Ovary (tissue), 7 donors: ENCODE measurements at regions not wholly inside any gene's neighbourhood (a gene's known extent, or its start where the extent isn't known, plus 50 kb on each side); places are given as distances from the start of the nearest gene placed in this dataset.

Experiments
- DNase-seq, 5 donors: peaks; one replicate each; pipeline ENCODE4 v3.0.0-alpha.2; 2019 to 2020
- H3K27ac ChIP-seq, 2 donors: fragments of 200-600 bp; one replicate each; pipeline versions ENCODE4 v1.5.1 to v1.8.0; 2019 to 2022
- H3K27me3 ChIP-seq: fragments of 200-600 bp; one replicate; pipeline ENCODE4 v1.8.0; 2022
- H3K36me3 ChIP-seq: fragments of 200-600 bp; sonication (generic); one replicate; pipeline ENCODE4 v1.5.1; 2019
- H3K4me1 ChIP-seq: one replicate; pipeline ENCODE4 v1.8.1; 2013; ENCODE audit warnings: mild to moderate bottlenecking, moderate library complexity; ENCODE audit not compliant: insufficient read depth
- H3K4me3 ChIP-seq: fragments of 200-600 bp; sonication (generic); one replicate; pipeline ENCODE4 v1.5.1; 2017
- H3K9me3 ChIP-seq, 2 donors: fragments of 200-600 bp in 1 of 2; sonication (generic) in 1 of 2; one replicate each; pipeline versions ENCODE4 v1.5.1 to v1.8.1; 2013 to 2019; ENCODE audit warnings: mild to moderate bottlenecking in 1 of 2, moderate library complexity in 1 of 2
- CTCF ChIP-seq, 3 donors: fragments of 450-650 bp in 2 of 3; fragments of 200-600 bp in 1 of 3; IDR thresholded peaks; one replicate each; pipeline versions ENCODE4 v1.5.1 to v1.8.0; 2016 to 2022; ENCODE audit warnings: antibody characterized with exemption in 3 of 3, mild to moderate bottlenecking in 1 of 3
- EP300 ChIP-seq: sonication (generic); formaldehyde crosslinking; IDR thresholded peaks from one replicate; pipeline ENCODE4 v1.6.1; 2017; ENCODE audit warnings: antibody characterized with exemption
- POLR2A ChIP-seq: fragments of 450-650 bp; IDR thresholded peaks from one replicate; pipeline ENCODE4 v1.6.1; 2017; ENCODE audit warnings: antibody characterized with exemption, mild to moderate bottlenecking, moderate library complexity
- WGBS, 3 donors: extraction: QIAGEN DNeasy Blood & Tissue Kit in 1 of 3; methylation state at CpG; one replicate each; pipeline versions ENCODE4 v1.1.5 to v1.1.7; 2013 to 2017; 5-methylcytosine and 5-hydroxymethylcytosine counted together
- intact Hi-C, 4 donors: fragments of 100-400 bp; cut with DNase I; formaldehyde crosslinking; loops; one replicate each; pipeline versions ENCODE4 v1.11.0 to v1.15.1; 2022 to 2023
- donor health status: DM: no; HTN: no; CAD: no; lungs with moderate emphysema.
- donor health status: DM: no; HTN: no; CAD: no.
- donor health status: Bipolar disorder and iron deficiency.
- donor health status: DM: no; HTN: no; CAD: no.
- donor health status: DM: yes; HTN: yes; CAD: no.

- no peak for DNase-seq
- Histone ChIP-seq H3K9me3 (peaks cover 0 to 3% of the 10 kb centered on the region in 2 donors), H3K4me3 (no peak overlapping the region), H3K27ac (no peak overlapping the region), H3K27me3 (no peaks in the 10 kb centered on the region), H3K36me3 (no peaks in the 10 kb centered on the region), H3K4me1 (no peaks in the 10 kb centered on the region)
- TF ChIP-seq POLR2A (no peak), EP300 (no peak), CTCF (IDR thresholded peaks at IDR 0.05) (no peak)
- WGBS, 3 donors = 75 to 100% (median 76%) methylated on average over 1 of the region's 1 CpG
- intact Hi-C loops = no loop called here
These were observed 423.5 kb upstream of the NDST3 start for GRCh38 chr4:117610706-117611308.

GRCh38 chr4:117621673-117622072 is 412.6 kb upstream of the NDST3 start:
- Histone ChIP-seq H3K4me3 (no peak overlapping the region), H3K36me3 (no peaks in the 10 kb centered on the region), H3K27me3 (no peaks in the 10 kb centered on the region), H3K9me3 (no peaks in the 10 kb centered on the region), H3K4me1 (no peaks in the 10 kb centered on the region), H3K27ac (no peak overlapping the region)
- no peak for DNase-seq
- no peak for TF ChIP-seq POLR2A
- no peak for TF ChIP-seq CTCF (IDR thresholded peaks at IDR 0.05)
- no peak for TF ChIP-seq EP300
- 86 to 96% (median 92%) methylated on average over 4 of the region's 4 CpGs for WGBS, 3 donors
- intact Hi-C loops = no loop called here

GRCh38 chr4:117623326-117623725 is 411.0 kb upstream of the NDST3 start:
- Histone ChIP-seq H3K27me3 (no peaks in the 10 kb centered on the region), H3K9me3 (no peaks in the 10 kb centered on the region), H3K4me1 (no peaks in the 10 kb centered on the region), H3K27ac (no peak overlapping the region), H3K4me3 (no peak overlapping the region), H3K36me3 (no peaks in the 10 kb centered on the region)
- TF ChIP-seq POLR2A (no peak), CTCF (IDR thresholded peaks at IDR 0.05) (no peak), EP300 (no peak)
- DNase-seq = no peak
- intact Hi-C loops = no loop called here
- 46 to 60% (median 56%) methylated on average over 1 of the region's 1 CpG for WGBS, 3 donors

- WGBS, 3 donors = 79 to 88% (median 85%) methylated on average over 4 of the region's 4 CpGs
- H3K27ac ChIP-seq = no peak overlapping the region
- no peaks in the 10 kb centered on the region for H3K36me3 ChIP-seq
- no peaks in the 10 kb centered on the region for H3K4me1 ChIP-seq
- intact Hi-C loops = no loop called here
- DNase-seq = no peak
- TF ChIP-seq POLR2A (no peak), EP300 (no peak), CTCF (IDR thresholded peaks at IDR 0.05) (no peak)
- H3K9me3 ChIP-seq = no peaks in the 10 kb centered on the region
- H3K27me3 ChIP-seq = no peaks in the 10 kb centered on the region
- no peak overlapping the region for H3K4me3 ChIP-seq
These were observed 407.6 kb upstream of the NDST3 start for GRCh38 chr4:117626664-117627063.

GRCh38 chr4:117634716-117635115 is 399.6 kb upstream of the NDST3 start:
- no peak overlapping the region for H3K4me3 ChIP-seq
- H3K9me3 ChIP-seq = no peaks in the 10 kb centered on the region
- H3K27me3 ChIP-seq = no peaks in the 10 kb centered on the region
- intact Hi-C loops = no loop called here
- H3K36me3 ChIP-seq = no peaks in the 10 kb centered on the region
- DNase-seq = no peak
- H3K4me1 ChIP-seq = no peaks in the 10 kb centered on the region
- TF ChIP-seq POLR2A = no peak
- TF ChIP-seq EP300 = no peak
- no peak for TF ChIP-seq CTCF (IDR thresholded peaks at IDR 0.05)
- 82 to 92% (median 91%) methylated on average over 1 of the region's 1 CpG for WGBS, 3 donors
- no peak overlapping the region for H3K27ac ChIP-seq
